Subcutaneous abdominal adipose tissue (tissue), 5 donors: ENCODE measurements at regions not wholly inside any gene's neighbourhood (a gene's known extent, or its start where the extent isn't known, plus 50 kb on each side); places are given as distances from the start of the nearest gene placed in this dataset.

Experiments used
- H3K27ac ChIP-seq: one replicate; pipeline ENCODE4 v1.7.0; 2013; ENCODE audit warnings: low read depth, mild to moderate bottlenecking, inconsistent platforms, low read length, moderate library complexity
- H3K27me3 ChIP-seq, 5 donors: one replicate each; pipeline ENCODE4 v1.7.0; 2013; ENCODE audit warnings: low read length in 5 of 5, inconsistent platforms in 1 of 5; ENCODE audit not compliant: control insufficient read depth in 5 of 5, insufficient read depth in 4 of 5
- H3K36me3 ChIP-seq, 5 donors: one replicate each; pipeline ENCODE4 v1.7.0; 2013; ENCODE audit warnings: low read length in 5 of 5; ENCODE audit not compliant: control insufficient read depth in 5 of 5, insufficient read depth in 5 of 5
- H3K4me1 ChIP-seq, 5 donors: one replicate each; pipeline ENCODE4 v1.7.0; 2013; ENCODE audit warnings: low read length in 5 of 5, mild to moderate bottlenecking in 3 of 5, moderate library complexity in 1 of 5; ENCODE audit not compliant: control insufficient read depth in 5 of 5, insufficient read depth in 5 of 5
- H3K4me3 ChIP-seq, 5 donors: one replicate each; pipeline ENCODE4 v1.7.0; 2013; ENCODE audit warnings: low read length in 5 of 5, low read depth in 1 of 5
- H3K9ac ChIP-seq, 5 donors: one replicate each; pipeline ENCODE4 v1.7.0; 2013; ENCODE audit warnings: low read length in 5 of 5, mild to moderate bottlenecking in 4 of 5, moderate library complexity in 3 of 5
- H3K9me3 ChIP-seq, 5 donors: one replicate each; pipeline ENCODE4 v1.7.0; 2013; ENCODE audit warnings: low read length in 5 of 5; ENCODE audit not compliant: control insufficient read depth in 5 of 5
- donor health status: healthy.
- donor health status: healthy.
- donor health status: healthy.
- donor health status: healthy.
- donor health status: healthy.

- Histone ChIP-seq H3K9me3 (no peaks in the 10 kb centered on the region), H3K36me3 (no peaks in the 10 kb centered on the region), H3K4me1 (no peaks in the 10 kb centered on the region), H3K27me3 (no peaks in the 10 kb centered on the region), H3K9ac (no peak overlapping the region), H3K4me3 (no peak overlapping the region), H3K27ac (no peak overlapping the region)
Observed at GRCh38 chr7:54827734-54828133, 68.7 kb upstream of the SEC61G start.

- no peaks in the 10 kb centered on the region for H3K4me1 ChIP-seq
- H3K9ac ChIP-seq, result no peak overlapping the region
- no peaks in the 10 kb centered on the region for H3K9me3 ChIP-seq
- H3K4me3 ChIP-seq, result no peak overlapping the region
- H3K36me3 ChIP-seq, result no peaks in the 10 kb centered on the region
- no peak overlapping the region for H3K27ac ChIP-seq
- H3K27me3 ChIP-seq, result no peaks in the 10 kb centered on the region
Observed at GRCh38 chr7:54831046-54831643, 72.1 kb upstream of the SEC61G start.

- H3K9ac ChIP-seq, result no peak overlapping the region
- no peaks in the 10 kb centered on the region for H3K36me3 ChIP-seq
- H3K4me3 ChIP-seq, result no peak overlapping the region
- no peaks in the 10 kb centered on the region for H3K9me3 ChIP-seq
- H3K27ac ChIP-seq, result no peak overlapping the region
- H3K4me1 ChIP-seq, result peaks cover under 1 to 3% (median 3%) of the 10 kb centered on the region in 5 donors
- no peaks in the 10 kb centered on the region for H3K27me3 ChIP-seq
Observed at GRCh38 chr7:54831644-54832095, 72.7 kb upstream of the SEC61G start.

GRCh38 chr7:54833001-54833467, 74.0 kb upstream of the SEC61G start:
- peaks cover 12 to 17% (median 14%) of the 10 kb centered on the region in 5 donors for H3K4me1 ChIP-seq

GRCh38 chr7:54837168-54837567, 78.2 kb upstream of the SEC61G start:
- peak overlapping the region in 4 of 5 donors; percentile 9 to 47 (median 31) for H3K4me3 ChIP-seq
- H3K4me1 ChIP-seq, result peaks cover 14 to 43% (median 38%) of the 10 kb centered on the region in 5 donors
- no peaks in the 10 kb centered on the region for H3K36me3 ChIP-seq
- H3K27ac ChIP-seq, result peak overlapping the region; percentile 81
- no peaks in the 10 kb centered on the region for H3K27me3 ChIP-seq
- peak overlapping the region in 1 of 5 donors; percentile 35 for H3K9ac ChIP-seq
- no peaks in the 10 kb centered on the region for H3K9me3 ChIP-seq

More at GRCh38 chr7:54833001-54833467, 74.0 kb upstream of the SEC61G start:
- no peak overlapping the region for H3K4me3 ChIP-seq
- no peaks in the 10 kb centered on the region for H3K9me3 ChIP-seq
- no peaks in the 10 kb centered on the region for H3K27me3 ChIP-seq
- H3K36me3 ChIP-seq, result no peaks in the 10 kb centered on the region
- no peak overlapping the region for H3K9ac ChIP-seq
- H3K27ac ChIP-seq, result no peak overlapping the region

GRCh38 chr7:54837761-54838160, 78.8 kb upstream of the SEC61G start:
- H3K9me3 ChIP-seq, result no peaks in the 10 kb centered on the region
- H3K4me1 ChIP-seq, result peaks cover 14 to 48% (median 38%) of the 10 kb centered on the region in 5 donors
- no peaks in the 10 kb centered on the region for H3K27me3 ChIP-seq
- H3K27ac ChIP-seq, result peak overlapping the region; percentile 81
- no peaks in the 10 kb centered on the region for H3K36me3 ChIP-seq
- no peak overlapping the region for H3K4me3 ChIP-seq
- H3K9ac ChIP-seq, result no peak overlapping the region

- Histone ChIP-seq H3K4me3 (no peak overlapping the region), H3K9me3 (no peaks in the 10 kb centered on the region), H3K27ac (peak overlapping the region; percentile 81), H3K27me3 (no peaks in the 10 kb centered on the region), H3K9ac (no peak overlapping the region), H3K36me3 (no peaks in the 10 kb centered on the region), H3K4me1 (peaks cover 14 to 48% (median 38%) of the 10 kb centered on the region in 5 donors)
Observed at GRCh38 chr7:54838175-54838910, 79.3 kb upstream of the SEC61G start.

GRCh38 chr7:54839575-54840213, 80.7 kb upstream of the SEC61G start:
- H3K4me1 ChIP-seq, result peaks cover 14 to 48% (median 38%) of the 10 kb centered on the region in 5 donors
- H3K27me3 ChIP-seq, result no peaks in the 10 kb centered on the region
- no peak overlapping the region for H3K4me3 ChIP-seq
- H3K9ac ChIP-seq, result no peak overlapping the region
- no peaks in the 10 kb centered on the region for H3K9me3 ChIP-seq
- no peak overlapping the region for H3K27ac ChIP-seq
- H3K36me3 ChIP-seq, result no peaks in the 10 kb centered on the region

GRCh38 chr7:54841772-54842697, 83.0 kb upstream of the SEC61G start:
- Histone ChIP-seq H3K9ac (peak overlapping the region in 1 of 5 donors; percentile 1), H3K4me1 (peaks cover 10 to 41% (median 31%) of the 10 kb centered on the region in 5 donors), H3K27me3 (no peaks in the 10 kb centered on the region), H3K4me3 (no peak overlapping the region), H3K9me3 (no peaks in the 10 kb centered on the region), H3K36me3 (no peaks in the 10 kb centered on the region), H3K27ac (no peak overlapping the region)
